Mesenchymal stem cell (in vitro differentiated cells and primary cell): ENCODE measurements at regions not wholly inside any gene's neighbourhood (a gene's known extent, or its start where the extent isn't known, plus 50 kb on each side); places are given as distances from the start of the nearest gene placed in this dataset.
"Not testable (repeated sequence)": the region's sequence is repeated elsewhere in the genome, so short reads cannot be mapped to it uniquely, and the experiment has no call there.

ENCODE experiments used
- DNase-seq: peaks from one replicate; pipeline ENCODE4 v3.0.0-alpha.2; 2013
- H2AFZ ChIP-seq: one replicate; pipeline ENCODE4 v1.6.1; 2013; ENCODE audit warnings: low read depth, mild to moderate bottlenecking, control low read depth, inconsistent platforms, low read length, moderate library complexity
- H2AK5ac ChIP-seq: 2 replicates; pipeline ENCODE4 v1.6.1; 2013; ENCODE audit warnings: low read length, moderate library complexity, mild to moderate bottlenecking, inconsistent platforms; ENCODE audit not compliant: severe bottlenecking
- H2BK120ac ChIP-seq: one replicate; pipeline ENCODE4 v1.6.1; 2013; ENCODE audit warnings: low read depth, mild to moderate bottlenecking, inconsistent platforms, low read length, moderate library complexity
- H2BK12ac ChIP-seq, 2 experiments: one replicate each; pipeline ENCODE4 v1.6.1; 2013; ENCODE audit warnings: inconsistent platforms in 2 of 2, low read length in 2 of 2, mild to moderate bottlenecking in 2 of 2, moderate library complexity in 2 of 2, control low read depth in 1 of 2
- H2BK15ac ChIP-seq: one replicate; pipeline ENCODE4 v1.6.1; 2013; ENCODE audit warnings: mild to moderate bottlenecking, low read depth, inconsistent platforms; ENCODE audit not compliant: poor library complexity, severe bottlenecking
- H2BK5ac ChIP-seq: 2 replicates; pipeline ENCODE4 v1.6.1; 2013; ENCODE audit warnings: low read depth, mild to moderate bottlenecking, low read length, control low read depth, inconsistent platforms; ENCODE audit not compliant: poor library complexity, severe bottlenecking
- H3K14ac ChIP-seq, 2 experiments: one replicate each; pipeline ENCODE4 v1.6.1; 2013; ENCODE audit warnings: inconsistent platforms in 2 of 2, low read length in 2 of 2, control low read depth in 1 of 2, mild to moderate bottlenecking in 1 of 2, moderate library complexity in 1 of 2
- H3K18ac ChIP-seq, 2 experiments: one replicate each; pipeline ENCODE4 v1.6.1; 2013; ENCODE audit warnings: inconsistent platforms in 2 of 2, low read length in 2 of 2, control low read depth in 1 of 2, low read depth in 1 of 2, mild to moderate bottlenecking in 1 of 2
- H3K23ac ChIP-seq, 2 experiments: one replicate each; pipeline ENCODE4 v1.6.1; 2013; ENCODE audit warnings: inconsistent platforms in 2 of 2, low read length in 2 of 2, mild to moderate bottlenecking in 2 of 2, moderate library complexity in 2 of 2, control low read depth in 1 of 2
- H3K27ac ChIP-seq: 2 replicates; pipeline ENCODE4 v1.5.1; 2013; ENCODE audit warnings: mild to moderate bottlenecking, moderate library complexity, low read length, control low read depth, inconsistent platforms; ENCODE audit not compliant: poor library complexity, severe bottlenecking
- H3K27me3 ChIP-seq, 2 experiments: 2 replicates each; pipeline versions ENCODE4 v1.6.1 to v1.7.0; 2013; ENCODE audit warnings: low read length in 2 of 2, mild to moderate bottlenecking in 2 of 2, moderate library complexity in 2 of 2, control low read depth in 1 of 2, inconsistent platforms in 1 of 2; ENCODE audit not compliant: control insufficient read depth in 1 of 2, insufficient read depth in 1 of 2
- H3K36me3 ChIP-seq, 2 experiments: 2 replicates each; pipeline versions ENCODE4 v1.6.1 to v1.7.0; 2013; ENCODE audit warnings: low read length in 2 of 2, control low read depth in 1 of 2, inconsistent platforms in 1 of 2, low read depth in 1 of 2, mild to moderate bottlenecking in 1 of 2; ENCODE audit not compliant: insufficient read depth in 2 of 2, control insufficient read depth in 1 of 2
- H3K4ac ChIP-seq, 2 experiments: one replicate each; pipeline ENCODE4 v1.6.1; 2013; ENCODE audit warnings: inconsistent platforms in 2 of 2, low read length in 2 of 2, mild to moderate bottlenecking in 2 of 2, moderate library complexity in 2 of 2, control low read depth in 1 of 2, low read depth in 1 of 2
- H3K4me1 ChIP-seq: 2 replicates; pipeline ENCODE4 v1.6.1; 2013; ENCODE audit warnings: low read depth, low read length, control low read depth; ENCODE audit not compliant: control insufficient read depth, insufficient read depth
- H3K4me2 ChIP-seq: 2 replicates; pipeline ENCODE4 v1.6.1; 2013; ENCODE audit warnings: low read length, mild to moderate bottlenecking, inconsistent platforms; ENCODE audit not compliant: poor library complexity, severe bottlenecking
- H3K4me3 ChIP-seq, 2 experiments: 2 replicates each; pipeline versions ENCODE4 v1.5.1 to v1.7.0; 2013; ENCODE audit warnings: low read length in 2 of 2, mild to moderate bottlenecking in 2 of 2, control low read depth in 1 of 2, low read depth in 1 of 2; ENCODE audit not compliant: insufficient read depth in 1 of 2
- H3K79me1 ChIP-seq: replicated peaks from 2 replicates; pipeline ENCODE4 v1.6.1; 2013; ENCODE audit warnings: mild to moderate bottlenecking, control low read depth, low read length, inconsistent platforms; ENCODE audit not compliant: poor library complexity, severe bottlenecking
- H3K9ac ChIP-seq: 2 replicates; pipeline ENCODE4 v1.7.0; 2013; ENCODE audit warnings: mild to moderate bottlenecking, low read length, moderate library complexity
- H3K9me3 ChIP-seq: 2 replicates; pipeline ENCODE4 v1.7.0; 2013; ENCODE audit warnings: mild to moderate bottlenecking, low read length; ENCODE audit not compliant: control insufficient read depth
- H4K8ac ChIP-seq: one replicate; pipeline ENCODE4 v1.6.1; 2013; ENCODE audit warnings: inconsistent platforms, mild to moderate bottlenecking, low read length, moderate library complexity
- H4K91ac ChIP-seq: one replicate; pipeline ENCODE4 v1.6.1; 2013; ENCODE audit warnings: mild to moderate bottlenecking, low read length, inconsistent platforms
- whole genome bisulfite sequencing: methylation state at CpG from one replicate; pipeline ENCODE4 v1.1.7; 2013; ENCODE audit warnings: mixed read lengths; 5-methylcytosine and 5-hydroxymethylcytosine counted together

- H4K8ac ChIP-seq, H3K4me1 ChIP-seq, H3K4me2 ChIP-seq, H2BK5ac ChIP-seq, H2BK15ac ChIP-seq, H3K9me3 ChIP-seq, H3K14ac ChIP-seq, H3K36me3 ChIP-seq, H3K23ac ChIP-seq, H3K4ac ChIP-seq, H3K9ac ChIP-seq, H2BK120ac ChIP-seq, H2AFZ ChIP-seq, DNase-seq, H3K79me1 ChIP-seq, H2BK12ac ChIP-seq, H4K91ac ChIP-seq, H3K18ac ChIP-seq, H3K4me3 ChIP-seq, H2AK5ac ChIP-seq, H3K27ac ChIP-seq: not testable (repeated sequence)
- WGBS, result 70% methylated on average over 5 of the region's 5 CpGs
- H3K27me3 ChIP-seq, result peaks cover 24 to 42% of the 10 kb centered on the region in 2 experiments
Measured at GRCh38 chr22:22335640-22336039, 91.1 kb downstream of the VPREB1 start.

- not testable (repeated sequence) for H3K4me3 ChIP-seq, DNase-seq
Measured at GRCh38 chr22:22336333-22336732, 91.7 kb downstream of the VPREB1 start.

GRCh38 chr22:22338778-22339177, 94.2 kb downstream of the VPREB1 start:
- H2AFZ ChIP-seq, DNase-seq, H3K79me1 ChIP-seq, H3K9ac ChIP-seq, H3K4me3 ChIP-seq, H4K8ac ChIP-seq, H3K23ac ChIP-seq, H3K9me3 ChIP-seq, H3K14ac ChIP-seq, H2AK5ac ChIP-seq, H2BK12ac ChIP-seq, H3K4me2 ChIP-seq, H3K4me1 ChIP-seq, H4K91ac ChIP-seq, H3K36me3 ChIP-seq, H3K27ac ChIP-seq, H2BK5ac ChIP-seq, H2BK15ac ChIP-seq, H2BK120ac ChIP-seq, H3K18ac ChIP-seq, H3K4ac ChIP-seq: not testable (repeated sequence)
- 63% methylated on average over 3 of the region's 3 CpGs for WGBS
- H3K27me3 ChIP-seq, result peaks cover 39 to 50% of the 10 kb centered on the region in 2 experiments

More at GRCh38 chr22:22336333-22336732, 91.7 kb downstream of the VPREB1 start:
- not testable (repeated sequence) for H3K4ac ChIP-seq, H3K36me3 ChIP-seq, H3K27ac ChIP-seq, H3K9me3 ChIP-seq, H3K4me2 ChIP-seq, H2AK5ac ChIP-seq, H2BK120ac ChIP-seq, H2AFZ ChIP-seq, H3K9ac ChIP-seq, H2BK15ac ChIP-seq, H3K79me1 ChIP-seq, H4K91ac ChIP-seq, H3K14ac ChIP-seq, H2BK5ac ChIP-seq, H3K4me1 ChIP-seq, H3K23ac ChIP-seq, H2BK12ac ChIP-seq, H3K18ac ChIP-seq, H4K8ac ChIP-seq
- peaks cover 27 to 42% of the 10 kb centered on the region in 2 experiments for H3K27me3 ChIP-seq
- 50% methylated on average over 1 of the region's 2 CpGs for WGBS

- Histone ChIP-seq H2BK120ac (no peak overlapping the region), H4K8ac (no peak overlapping the region), H3K4ac (no peak overlapping the region), H3K27ac (no peak overlapping the region), H3K79me1 (no peaks in the 10 kb centered on the region), H2AFZ (no peak overlapping the region), H2BK12ac (no peak overlapping the region), H3K18ac (no peak overlapping the region), H2BK15ac (no peak overlapping the region), H2AK5ac (no peak overlapping the region), H3K27me3 (peaks cover 52 to 71% of the 10 kb centered on the region in 2 experiments), H3K9me3 (no peaks in the 10 kb centered on the region), H3K4me3 (no peak overlapping the region), H3K36me3 (no peaks in the 10 kb centered on the region), H3K14ac (no peak overlapping the region), H4K91ac (no peak overlapping the region), H3K4me1 (peaks cover 2% of the 10 kb centered on the region), H3K4me2 (no peak overlapping the region), H3K23ac (no peak overlapping the region), H3K9ac (no peak overlapping the region), H2BK5ac (no peak overlapping the region)
- WGBS, result 50% methylated on average over 4 of the region's 4 CpGs
- no peak for DNase-seq
Measured at GRCh38 chr22:22341736-22342135, 97.2 kb downstream of the VPREB1 start.
